Medulla oblongata (tissue), 1 donor: ENCODE measurements at regions not wholly inside any gene's neighbourhood (a gene's known extent, or its start where the extent isn't known, plus 50 kb on each side); places are given as distances from the start of the nearest gene placed in this dataset.

ENCODE experiments used
- DNase-seq: peaks from one replicate; pipeline ENCODE4 v3.0.0-alpha.2; 2015; ENCODE audit errors: extremely low spot score

GRCh38 chr11:69545976-69546617, 64.6 kb downstream of the LINC01488 start:
- no peak for DNase-seq

GRCh38 chr11:69546735-69547370, 65.4 kb downstream of the LINC01488 start:
- no peak for DNase-seq

GRCh38 chr11:69550846-69551245, 69.4 kb downstream of the LINC01488 start:
- no peak for DNase-seq

- no peak for DNase-seq
Measured at GRCh38 chr11:69551963-69552362, 70.5 kb downstream of the LINC01488 start.

- DNase-seq, result no peak
Measured at GRCh38 chr11:69552951-69553350, 71.5 kb downstream of the LINC01488 start.

- DNase-seq, result no peak
Measured at GRCh38 chr11:69553416-69554357, 72.2 kb downstream of the LINC01488 start.

- no peak for DNase-seq
Measured at GRCh38 chr11:69554849-69555248, 73.4 kb downstream of the LINC01488 start.

- DNase-seq, result no peak
Measured at GRCh38 chr11:69557266-69557665, 75.8 kb downstream of the LINC01488 start.

- DNase-seq, result no peak
Measured at GRCh38 chr11:69558519-69558941, 77.1 kb downstream of the LINC01488 start.

GRCh38 chr11:69559181-69559580, 77.7 kb downstream of the LINC01488 start:
- no peak for DNase-seq

GRCh38 chr11:69560141-69560790, 78.8 kb downstream of the LINC01488 start:
- no peak for DNase-seq

GRCh38 chr11:69562302-69562701, 78.7 kb upstream of the CCND1 start:
- no peak for DNase-seq

- no peak for DNase-seq
Measured at GRCh38 chr11:69562816-69563215, 78.1 kb upstream of the CCND1 start.

- no peak for DNase-seq
Measured at GRCh38 chr11:69563306-69563705, 77.7 kb upstream of the CCND1 start.

GRCh38 chr11:69563946-69564775, 76.8 kb upstream of the CCND1 start:
- DNase-seq, result no peak

- peak; percentile 18 for DNase-seq
Measured at GRCh38 chr11:69566001-69566400, 75.0 kb upstream of the CCND1 start.

- DNase-seq, result no peak
Measured at GRCh38 chr11:69567951-69568808, 72.8 kb upstream of the CCND1 start.

GRCh38 chr11:69568809-69569097, 72.2 kb upstream of the CCND1 start:
- no peak for DNase-seq

GRCh38 chr11:69569306-69570200, 71.4 kb upstream of the CCND1 start:
- no peak for DNase-seq
